ENCODE measurements at regions not wholly inside any gene's neighbourhood (a gene's known extent, or its start where the extent isn't known, plus 50 kb on each side); places are given as distances from the start of the nearest gene placed in this dataset.

DNA sequence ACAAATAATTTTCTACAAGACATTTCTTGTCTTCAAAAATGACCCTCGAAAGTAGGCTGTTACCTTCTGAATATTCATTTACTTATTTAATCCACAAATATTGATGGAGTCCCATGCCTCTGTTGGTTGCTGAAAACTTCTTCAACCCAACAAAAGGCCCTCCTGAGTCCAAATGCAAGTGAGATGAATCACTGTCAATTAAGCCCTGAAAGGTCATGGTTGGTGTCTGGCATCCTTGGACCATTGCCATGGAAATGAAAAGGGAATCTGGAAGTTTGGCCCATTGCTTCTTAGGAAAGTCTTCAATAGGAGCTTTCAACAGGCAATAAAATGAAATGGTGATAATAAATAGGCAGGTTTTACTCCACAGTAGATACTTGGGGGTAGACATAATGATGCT lies 364.7 kb upstream of the DYNLRB2 start:
- CTCF ChIA-PET: no interaction called here
- no peak for ATAC-seq
- TF ChIP-seq, protein P1, sequence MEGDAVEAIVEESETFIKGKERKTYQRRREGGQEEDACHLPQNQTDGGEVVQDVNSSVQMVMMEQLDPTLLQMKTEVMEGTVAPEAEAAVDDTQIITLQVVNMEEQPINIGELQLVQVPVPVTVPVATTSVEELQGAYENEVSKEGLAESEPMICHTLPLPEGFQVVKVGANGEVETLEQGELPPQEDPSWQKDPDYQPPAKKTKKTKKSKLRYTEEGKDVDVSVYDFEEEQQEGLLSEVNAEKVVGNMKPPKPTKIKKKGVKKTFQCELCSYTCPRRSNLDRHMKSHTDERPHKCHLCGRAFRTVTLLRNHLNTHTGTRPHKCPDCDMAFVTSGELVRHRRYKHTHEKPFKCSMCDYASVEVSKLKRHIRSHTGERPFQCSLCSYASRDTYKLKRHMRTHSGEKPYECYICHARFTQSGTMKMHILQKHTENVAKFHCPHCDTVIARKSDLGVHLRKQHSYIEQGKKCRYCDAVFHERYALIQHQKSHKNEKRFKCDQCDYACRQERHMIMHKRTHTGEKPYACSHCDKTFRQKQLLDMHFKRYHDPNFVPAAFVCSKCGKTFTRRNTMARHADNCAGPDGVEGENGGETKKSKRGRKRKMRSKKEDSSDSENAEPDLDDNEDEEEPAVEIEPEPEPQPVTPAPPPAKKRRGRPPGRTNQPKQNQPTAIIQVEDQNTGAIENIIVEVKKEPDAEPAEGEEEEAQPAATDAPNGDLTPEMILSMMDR (IDR thresholded peaks at IDR 0.05): no peak
- Mint-ChIP-seq H3K4me1 (ENCODE audit: low read depth) (no peaks in the 10 kb centered on the region), H3K4me3 (no peak overlapping the region), H3K36me3 (ENCODE audit: low read depth) (no peaks in the 10 kb centered on the region), H3K27me3 (peaks cover 11% of the 10 kb centered on the region), H3K9me3 (no peaks in the 10 kb centered on the region), H3K27ac (no peak overlapping the region)
- intact Hi-C loops (cut with micrococcal nuclease): no loop called here
- POLR2A ChIA-PET: no interaction called here
- no peak for DNase-seq

- intact Hi-C loops (cut with micrococcal nuclease): no loop called here
- no peak overlapping the region for H3K4me3 Mint-ChIP-seq
- no peaks in the 10 kb centered on the region for H3K9me3 Mint-ChIP-seq
- ChIA-PET CTCF (no interaction called here), POLR2A (no interaction called here)
- TF ChIP-seq, protein P1 (IDR thresholded peaks at IDR 0.05): no peak
- H3K4me1 Mint-ChIP-seq (ENCODE audit: low read depth): no peaks in the 10 kb centered on the region
- ATAC-seq (no peak), DNase-seq (no peak)
- no peak overlapping the region for H3K27ac Mint-ChIP-seq
- no peaks in the 10 kb centered on the region for H3K36me3 Mint-ChIP-seq (ENCODE audit: low read depth)
- H3K27me3 Mint-ChIP-seq: peaks cover 8% of the 10 kb centered on the region
Observed at GRCh38 chr16:80175011-80175410, 365.8 kb upstream of the DYNLRB2 start.

DNA sequence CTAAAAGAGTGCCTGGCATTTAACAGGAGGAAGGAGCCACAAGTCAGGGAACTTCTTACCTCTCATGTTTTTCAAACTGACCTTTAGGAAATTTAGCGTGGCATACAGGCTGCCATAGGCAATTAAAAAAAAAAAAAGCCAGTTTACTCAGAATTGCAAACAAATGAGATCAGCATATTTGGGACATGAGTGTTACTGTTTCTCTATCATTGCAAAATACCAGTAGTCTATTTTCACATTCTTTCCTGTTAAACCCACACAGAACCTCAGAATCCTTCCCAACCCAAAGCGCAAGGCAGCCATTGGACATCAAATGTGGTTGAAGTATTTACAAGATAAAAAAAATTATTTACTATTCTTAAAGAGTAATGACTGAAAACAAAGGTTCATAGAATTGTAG lies 366.4 kb upstream of the DYNLRB2 start:
- TF ChIP-seq, protein P1 (IDR thresholded peaks at IDR 0.05): no peak
- no peaks in the 10 kb centered on the region for H3K4me1 Mint-ChIP-seq (ENCODE audit: low read depth)
- no peaks in the 10 kb centered on the region for H3K36me3 Mint-ChIP-seq (ENCODE audit: low read depth)
- ATAC-seq: no peak
- H3K4me3 Mint-ChIP-seq: no peak overlapping the region
- H3K27ac Mint-ChIP-seq: no peak overlapping the region
- ChIA-PET POLR2A (no interaction called here), CTCF (no interaction called here)
- intact Hi-C loops (cut with micrococcal nuclease): no loop called here
- peaks cover 8% of the 10 kb centered on the region for H3K27me3 Mint-ChIP-seq
- no peak for DNase-seq
- H3K9me3 Mint-ChIP-seq: no peaks in the 10 kb centered on the region

- H3K36me3 Mint-ChIP-seq (ENCODE audit: low read depth): no peaks in the 10 kb centered on the region
- intact Hi-C loops (cut with micrococcal nuclease): no loop called here
- POLR2A ChIA-PET: no interaction called here
- TF ChIP-seq, protein P1 (IDR thresholded peaks at IDR 0.05): no peak
- no peak overlapping the region for H3K27ac Mint-ChIP-seq
- H3K4me3 Mint-ChIP-seq: no peak overlapping the region
- CTCF ChIA-PET: no interaction called here
- no peaks in the 10 kb centered on the region for H3K9me3 Mint-ChIP-seq
- no peak for DNase-seq
- H3K27me3 Mint-ChIP-seq: peaks cover 2% of the 10 kb centered on the region
- no peak for ATAC-seq
- no peaks in the 10 kb centered on the region for H3K4me1 Mint-ChIP-seq (ENCODE audit: low read depth)
Observed at GRCh38 chr16:80171746-80172145, 369.0 kb upstream of the DYNLRB2 start.

DNA sequence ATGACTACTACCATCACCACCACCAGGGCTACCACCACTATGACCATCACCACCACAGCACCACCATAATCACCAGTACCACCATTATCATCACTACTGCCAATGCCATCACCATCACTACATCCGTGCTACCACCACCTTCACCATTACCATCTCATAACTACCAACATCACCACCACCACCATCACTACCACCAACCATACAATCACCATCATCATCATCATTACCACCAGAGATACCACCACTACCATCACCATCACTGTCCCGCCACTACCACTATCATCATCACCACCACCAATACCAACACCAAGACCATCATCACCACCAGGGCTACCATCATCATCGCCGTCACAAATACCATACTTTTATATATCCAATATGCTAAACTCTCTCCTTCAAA lies 369.6 kb upstream of the DYNLRB2 start:
- ATAC-seq (no peak), DNase-seq (no peak)
- Mint-ChIP-seq H3K4me3 (no peak overlapping the region), H3K9me3 (no peaks in the 10 kb centered on the region), H3K4me1 (ENCODE audit: low read depth) (no peaks in the 10 kb centered on the region), H3K27ac (no peak overlapping the region), H3K36me3 (ENCODE audit: low read depth) (no peaks in the 10 kb centered on the region), H3K27me3 (peaks cover under 1% of the 10 kb centered on the region)
- TF ChIP-seq, protein P1 (IDR thresholded peaks at IDR 0.05): no peak
- CTCF ChIA-PET: no interaction called here
- POLR2A ChIA-PET: no interaction called here
- intact Hi-C loops (cut with micrococcal nuclease): no loop called here
